ENCODE measurements at regions not wholly inside any gene's neighbourhood (a gene's known extent, or its start where the extent isn't known, plus 50 kb on each side); places are given as distances from the start of the nearest gene placed in this dataset.

- Histone ChIP-seq H3K27me3 (replicated peaks; ENCODE audit: insufficient read depth) (no peaks in the 10 kb centered on the region), H3K4me3 (no peak overlapping the region), H3K9me3 (no peaks in the 10 kb centered on the region), H3K4me1 (replicated peaks) (no peaks in the 10 kb centered on the region), H3K36me3 (no peaks in the 10 kb centered on the region), H3K27ac (no peak overlapping the region)
- no peak for DNase-seq (ENCODE audit: low spot score)
- TF ChIP-seq POLR2A (IDR thresholded peaks at IDR 0.05) (no peak), POLR2AphosphoS5 (IDR thresholded peaks at IDR 0.05) (no peak)
- TF ChIP-seq, protein P1, sequence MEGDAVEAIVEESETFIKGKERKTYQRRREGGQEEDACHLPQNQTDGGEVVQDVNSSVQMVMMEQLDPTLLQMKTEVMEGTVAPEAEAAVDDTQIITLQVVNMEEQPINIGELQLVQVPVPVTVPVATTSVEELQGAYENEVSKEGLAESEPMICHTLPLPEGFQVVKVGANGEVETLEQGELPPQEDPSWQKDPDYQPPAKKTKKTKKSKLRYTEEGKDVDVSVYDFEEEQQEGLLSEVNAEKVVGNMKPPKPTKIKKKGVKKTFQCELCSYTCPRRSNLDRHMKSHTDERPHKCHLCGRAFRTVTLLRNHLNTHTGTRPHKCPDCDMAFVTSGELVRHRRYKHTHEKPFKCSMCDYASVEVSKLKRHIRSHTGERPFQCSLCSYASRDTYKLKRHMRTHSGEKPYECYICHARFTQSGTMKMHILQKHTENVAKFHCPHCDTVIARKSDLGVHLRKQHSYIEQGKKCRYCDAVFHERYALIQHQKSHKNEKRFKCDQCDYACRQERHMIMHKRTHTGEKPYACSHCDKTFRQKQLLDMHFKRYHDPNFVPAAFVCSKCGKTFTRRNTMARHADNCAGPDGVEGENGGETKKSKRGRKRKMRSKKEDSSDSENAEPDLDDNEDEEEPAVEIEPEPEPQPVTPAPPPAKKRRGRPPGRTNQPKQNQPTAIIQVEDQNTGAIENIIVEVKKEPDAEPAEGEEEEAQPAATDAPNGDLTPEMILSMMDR (IDR thresholded peaks at IDR 0.05), result no peak
- 88% methylated on average over 3 of the region's 3 CpGs for WGBS
- intact Hi-C loops (cut with DNase I), result no loop called here
Observed at GRCh38 chr20:52637201-52637600, 335.0 kb upstream of the TSHZ2 start.

DNA sequence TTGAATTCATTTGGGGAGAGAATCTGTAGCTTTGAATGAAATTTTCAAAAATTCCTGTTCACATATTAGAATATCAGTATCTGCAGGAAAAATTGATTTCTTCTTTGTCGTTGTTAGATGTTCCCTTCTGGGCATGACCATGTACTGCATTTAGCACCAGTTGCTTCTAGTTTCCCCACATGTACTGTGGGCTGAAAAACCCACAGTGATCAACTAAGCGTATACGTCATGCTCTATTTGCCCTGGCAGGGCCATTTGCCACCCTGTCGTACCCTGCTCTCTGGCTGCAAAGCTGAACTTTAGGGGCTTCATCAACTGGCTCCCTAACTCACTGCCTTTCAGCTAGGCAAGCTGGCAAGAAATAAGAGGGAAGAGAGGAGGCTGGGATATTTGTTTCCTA, 340.7 kb upstream of the TSHZ2 start:
- TF ChIP-seq POLR2AphosphoS5 (IDR thresholded peaks at IDR 0.05) (no peak), POLR2A (IDR thresholded peaks at IDR 0.05) (no peak)
- TF ChIP-seq, protein P1 (IDR thresholded peaks at IDR 0.05), result no peak

GRCh38 chr20:52630138-52630537, 342.0 kb upstream of the TSHZ2 start:
- no peaks in the 10 kb centered on the region for H3K27me3 ChIP-seq (replicated peaks; ENCODE audit: insufficient read depth)
- TF ChIP-seq, protein P1 (IDR thresholded peaks at IDR 0.05), result no peak
- no peaks in the 10 kb centered on the region for H3K36me3 ChIP-seq
- DNase-seq (ENCODE audit: low spot score), result no peak
- no peak overlapping the region for H3K4me3 ChIP-seq
- H3K9me3 ChIP-seq, result no peaks in the 10 kb centered on the region
- H3K27ac ChIP-seq, result no peak overlapping the region
- H3K4me1 ChIP-seq (replicated peaks), result no peaks in the 10 kb centered on the region
- intact Hi-C loops (cut with DNase I), result no loop called here
- WGBS, result 93% methylated on average over 2 of the region's 2 CpGs

More for the DNA sequence above, 340.7 kb upstream of the TSHZ2 start:
- Histone ChIP-seq H3K27me3 (replicated peaks; ENCODE audit: insufficient read depth) (no peaks in the 10 kb centered on the region), H3K36me3 (no peaks in the 10 kb centered on the region), H3K4me1 (replicated peaks) (no peaks in the 10 kb centered on the region), H3K4me3 (no peak overlapping the region), H3K9me3 (no peaks in the 10 kb centered on the region), H3K27ac (no peak overlapping the region)
- no peak for DNase-seq (ENCODE audit: low spot score)
- 93% methylated on average over 4 of the region's 4 CpGs for WGBS
- intact Hi-C loops (cut with DNase I), result no loop called here

DNA sequence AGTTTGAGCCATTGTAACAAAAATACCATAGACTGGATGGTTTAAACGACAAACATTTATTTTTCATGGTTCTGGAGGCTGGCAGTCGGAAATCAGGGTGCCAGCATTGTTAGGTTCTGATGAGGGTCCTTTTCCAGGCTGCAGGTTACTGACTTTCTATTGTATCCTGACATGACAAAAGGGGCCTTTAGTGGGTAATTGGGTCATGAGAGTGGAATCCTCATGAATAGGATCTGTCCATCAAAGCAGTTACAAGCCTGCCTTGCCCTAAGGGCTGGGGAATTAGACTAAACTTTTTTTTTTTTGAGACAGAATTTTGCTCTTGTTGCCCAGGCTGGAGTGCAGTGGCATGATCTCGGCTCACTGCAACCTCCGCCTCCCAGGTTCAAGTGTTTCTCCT, 347.9 kb upstream of the TSHZ2 start:
- no peaks in the 10 kb centered on the region for H3K27me3 ChIP-seq (replicated peaks; ENCODE audit: insufficient read depth)
- DNase-seq (ENCODE audit: low spot score), result no peak
- TF ChIP-seq POLR2A (IDR thresholded peaks at IDR 0.05), result no peak
- no peak for TF ChIP-seq POLR2AphosphoS5 (IDR thresholded peaks at IDR 0.05)
- TF ChIP-seq, protein P1 (IDR thresholded peaks at IDR 0.05), result no peak
- no peak overlapping the region for H3K27ac ChIP-seq
- H3K36me3 ChIP-seq, result no peaks in the 10 kb centered on the region
- no peak overlapping the region for H3K4me3 ChIP-seq
- no peaks in the 10 kb centered on the region for H3K4me1 ChIP-seq (replicated peaks)
- intact Hi-C loops (cut with DNase I), result no loop called here
- H3K9me3 ChIP-seq, result no peaks in the 10 kb centered on the region
- WGBS, result 82% methylated on average over 4 of the region's 4 CpGs

DNA sequence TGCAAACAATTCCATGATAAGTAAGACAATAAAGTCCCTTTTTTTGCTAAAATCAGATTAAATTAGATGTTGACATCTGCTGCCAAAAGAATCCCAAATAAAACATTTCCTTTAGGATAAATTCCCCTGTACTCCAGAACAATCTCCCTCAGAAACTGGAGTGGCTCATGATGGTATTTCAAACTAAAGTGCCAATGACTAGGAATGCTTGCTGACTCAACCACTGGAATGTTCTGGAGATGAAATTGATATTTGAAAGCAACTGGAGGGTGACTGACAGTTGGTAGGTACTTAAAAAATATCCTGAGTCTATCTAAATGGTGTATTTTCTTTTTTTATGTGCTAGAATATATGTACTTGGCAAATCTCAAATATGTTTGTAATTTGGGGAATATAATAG, 350.1 kb upstream of the TSHZ2 start:
- Histone ChIP-seq H3K4me3 (no peak overlapping the region), H3K9me3 (no peaks in the 10 kb centered on the region), H3K36me3 (no peaks in the 10 kb centered on the region), H3K27me3 (replicated peaks; ENCODE audit: insufficient read depth) (no peaks in the 10 kb centered on the region), H3K4me1 (replicated peaks) (no peaks in the 10 kb centered on the region), H3K27ac (no peak overlapping the region)
- TF ChIP-seq POLR2AphosphoS5 (IDR thresholded peaks at IDR 0.05), result no peak
- TF ChIP-seq POLR2A (IDR thresholded peaks at IDR 0.05), result no peak
- TF ChIP-seq, protein P1 (IDR thresholded peaks at IDR 0.05), result no peak
- intact Hi-C loops (cut with DNase I), result no loop called here
- no peak for DNase-seq (ENCODE audit: low spot score)

All from prostate gland (tissue), 2 donors.